GOT3 (cell line): ENCODE measurements at regions not wholly inside any gene's neighbourhood (a gene's known extent, or its start where the extent isn't known, plus 50 kb on each side); places are given as distances from the start of the nearest gene placed in this dataset.
"Not testable (repeated sequence)": the region's sequence is repeated elsewhere in the genome, so short reads cannot be mapped to it uniquely, and the experiment has no call there.

ENCODE experiments used
- DNase-seq: peaks from one replicate; lab custom pipeline; 2025; ENCODE audit warnings: mixed read lengths; lab: John Stamatoyannopoulos, UW

GRCh38 chr21:23886828-23887724 lies 1720.2 kb downstream of the MRPL39 start:
- no peak for DNase-seq

- no peak for DNase-seq
Observed at GRCh38 chr21:23881783-23882182, 1725.5 kb downstream of the MRPL39 start.

GRCh38 chr21:23876925-23877558 lies 1730.2 kb downstream of the MRPL39 start:
- DNase-seq, result no peak

GRCh38 chr21:23874271-23874670 lies 1733.0 kb downstream of the MRPL39 start:
- no peak for DNase-seq

- no peak for DNase-seq
Observed at GRCh38 chr21:23861911-23862504, 1745.3 kb downstream of the MRPL39 start.

GRCh38 chr21:23858878-23859277 lies 1748.4 kb downstream of the MRPL39 start:
- DNase-seq, result no peak

GRCh38 chr21:23853796-23854379 lies 1753.4 kb downstream of the MRPL39 start:
- no peak for DNase-seq

- DNase-seq, result no peak
Observed at GRCh38 chr21:23837564-23837963, 1769.7 kb downstream of the MRPL39 start.

GRCh38 chr21:23822760-23823159 lies 1784.5 kb downstream of the MRPL39 start:
- DNase-seq, result no peak

- no peak for DNase-seq
Observed at GRCh38 chr21:23817337-23817736, 1789.9 kb downstream of the MRPL39 start.

- no peak for DNase-seq
Observed at GRCh38 chr21:23812485-23812884, 1794.8 kb downstream of the MRPL39 start.

- no peak for DNase-seq
Observed at GRCh38 chr21:23811805-23812204, 1795.5 kb downstream of the MRPL39 start.

GRCh38 chr21:23809573-23809972 lies 1797.7 kb downstream of the MRPL39 start:
- no peak for DNase-seq

- not testable (repeated sequence) for DNase-seq
Observed at GRCh38 chr21:23806966-23807548, 1800.2 kb downstream of the MRPL39 start.

GRCh38 chr21:23804866-23805265 lies 1802.4 kb downstream of the MRPL39 start:
- no peak for DNase-seq

- no peak for DNase-seq
Observed at GRCh38 chr21:23801292-23801691, 1806.0 kb downstream of the MRPL39 start.

GRCh38 chr21:23799376-23799775 lies 1807.9 kb downstream of the MRPL39 start:
- no peak for DNase-seq

- DNase-seq, result no peak
Observed at GRCh38 chr21:23792300-23792699, 1815.0 kb downstream of the MRPL39 start.

- DNase-seq, result no peak
Observed at GRCh38 chr21:23789864-23790263, 1817.4 kb downstream of the MRPL39 start.

- DNase-seq, result no peak
Observed at GRCh38 chr21:23780326-23780725, 1827.0 kb downstream of the MRPL39 start.

GRCh38 chr21:23743821-23744220 lies 1863.5 kb downstream of the MRPL39 start:
- no peak for DNase-seq

- no peak for DNase-seq
Observed at GRCh38 chr21:23740463-23740862, 1866.8 kb downstream of the MRPL39 start.
